ENCODE measurements at regions not wholly inside any gene's neighbourhood (a gene's known extent, or its start where the extent isn't known, plus 50 kb on each side); places are given as distances from the start of the nearest gene placed in this dataset.

DNA sequence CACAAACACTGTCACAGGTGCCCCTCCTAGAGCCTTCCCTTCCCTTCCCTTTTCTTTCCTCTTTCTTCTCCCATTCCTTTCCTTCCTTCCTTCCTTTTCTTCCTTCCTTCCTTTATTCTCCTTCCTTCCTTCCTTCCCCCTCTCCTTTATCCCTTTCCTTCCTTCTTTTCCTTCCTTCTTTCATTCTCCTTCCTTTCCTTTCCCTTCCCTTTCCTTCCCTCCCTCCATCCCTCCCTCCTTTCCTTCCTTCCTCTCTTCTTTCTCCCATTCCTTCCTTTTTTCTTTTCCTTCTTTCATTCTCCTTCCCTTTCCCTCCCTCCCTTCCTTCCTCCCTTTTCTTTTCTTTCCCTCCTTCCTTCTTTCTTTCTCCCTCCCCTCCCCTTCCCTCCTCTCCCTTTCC lies 170.0 kb downstream of the ENGASE start:
- TF ChIP-seq CHD2 (IDR thresholded peaks at IDR 0.05; ENCODE audit: low read length, partially characterized antibody), result no peak
- no peak for TF ChIP-seq HDAC2 (IDR thresholded peaks at IDR 0.05)

Data from A549 (cell line).